PC-3 (cell line): ENCODE measurements at regions not wholly inside any gene's neighbourhood (a gene's known extent, or its start where the extent isn't known, plus 50 kb on each side); places are given as distances from the start of the nearest gene placed in this dataset.
A peak's percentile ranks its signal among the peaks of the same experiment; 100 is the strongest.

Source experiments
- ATAC-seq: fragments of 200-7000 bp; cut with Tn5 transposase; 2 replicates; pipeline ENCODE4 v1.9.1; 2020; ENCODE audit warnings: mild to moderate bottlenecking, moderate library complexity
- BruUV-seq: library from RNA; stranded (reverse); fragments of 400-500 nt; replicated peaks from 2 replicates; lab custom pipeline; 2021; lab: Mats Ljungman, UMichigan
- CTCF ChIA-PET: fragments of 300-600 bp; sonication (Branson Sonifier 250); formaldehyde crosslinking; loops from one replicate; lab custom pipeline; 2022; ENCODE audit warnings: antibody characterized with exemption; lab: Charles Lee
- POLR2A ChIA-PET: fragments of 300-600 bp; sonication (Branson Sonifier 250); formaldehyde crosslinking; loops from one replicate; lab custom pipeline; 2022; ENCODE audit warnings: antibody characterized with exemption; ENCODE audit not compliant: unreplicated experiment; lab: Charles Lee
- DNase-seq: peaks from one replicate; pipeline ENCODE4 v3.0.0-alpha.2; 2015
- H2AFZ ChIP-seq: fragments of 300-600 bp; sonication (generic); 2 replicates; pipeline ENCODE4 v1.6.0; 2016; ENCODE audit warnings: antibody characterized with exemption, low read length
- H3F3A ChIP-seq: fragments of 300-600 bp; sonication (generic); one replicate; pipeline ENCODE4 v1.6.0; 2017; ENCODE audit warnings: antibody characterized with exemption, low read length, control low read depth, mild to moderate bottlenecking; ENCODE audit not compliant: unreplicated experiment
- H3K27ac ChIP-seq: fragments of 300-600 bp; sonication (generic); 2 replicates; pipeline ENCODE4 v1.5.1; 2016; ENCODE audit warnings: mild to moderate bottlenecking, low read length
- H3K27me3 ChIP-seq: fragments of 300-600 bp; sonication (generic); 2 replicates; pipeline ENCODE4 v1.6.1; 2016; ENCODE audit warnings: low read length, mixed read lengths
- H3K36me3 ChIP-seq: fragments of 300-600 bp; sonication (generic); 2 replicates; pipeline ENCODE4 v1.6.1; 2016; ENCODE audit warnings: low read depth, mixed run types, low read length, mixed read lengths
- H3K4me1 ChIP-seq: fragments of 300-600 bp; sonication (generic); 2 replicates; pipeline ENCODE4 v1.5.1; 2016; ENCODE audit warnings: low read length; ENCODE audit not compliant: insufficient read depth
- H3K4me2 ChIP-seq: fragments of 300-600 bp; sonication (generic); 2 replicates; pipeline ENCODE4 v1.6.0; 2016; ENCODE audit warnings: low read length
- H3K4me3 ChIP-seq: fragments of 300-600 bp; sonication (generic); 2 replicates; pipeline ENCODE4 v1.5.1; 2016; ENCODE audit warnings: mild to moderate bottlenecking, low read length, mixed read lengths
- H3K79me2 ChIP-seq: fragments of 300-600 bp; sonication (generic); 2 replicates; pipeline ENCODE4 v1.6.1; 2017; ENCODE audit warnings: low read length, mixed read lengths
- H3K9ac ChIP-seq: fragments of 300-600 bp; sonication (generic); 2 replicates; pipeline ENCODE4 v1.6.0; 2016; ENCODE audit warnings: mild to moderate bottlenecking, low read length
- H3K9me2 ChIP-seq: fragments of 300-600 bp; sonication (generic); replicated peaks from 2 replicates; pipeline ENCODE4 v1.6.1; 2016; ENCODE audit warnings: mixed run types, low read length, mixed read lengths
- H3K9me3 ChIP-seq: fragments of 300-600 bp; sonication (generic); 2 replicates; pipeline ENCODE4 v1.6.1; 2016; ENCODE audit warnings: low read length, mixed read lengths
- H4K20me1 ChIP-seq: fragments of 300-600 bp; sonication (generic); 2 replicates; pipeline ENCODE4 v1.6.1; 2016; ENCODE audit warnings: low read length, mixed read lengths
- EZH2 ChIP-seq: fragments of 300-600 bp; sonication (generic); IDR thresholded peaks from one replicate; pipeline ENCODE4 v1.6.1; 2017; ENCODE audit warnings: antibody characterized with exemption, mild to moderate bottlenecking, low read length; ENCODE audit not compliant: unreplicated experiment
- EZH2phosphoT487 ChIP-seq: fragments of 300-600 bp; sonication (generic); IDR thresholded peaks from 2 replicates; pipeline ENCODE4 v1.6.1; 2018; ENCODE audit warnings: mild to moderate bottlenecking, antibody characterized with exemption, low read length, borderline replicate concordance
- intact Hi-C: fragments of 100-400 bp; cut with micrococcal nuclease; formaldehyde crosslinking; loops from 2 replicates; pipeline ENCODE4 v1.9.0; 2023
- TF ChIP-seq, protein P1 (sequence below): fragments of 300-600 bp; sonication (generic); conservative IDR thresholded peaks from 2 replicates; pipeline ENCODE4 v1.5.1; 2017; ENCODE audit warnings: antibody characterized with exemption, low read depth, mild to moderate bottlenecking, low read length

DNA sequence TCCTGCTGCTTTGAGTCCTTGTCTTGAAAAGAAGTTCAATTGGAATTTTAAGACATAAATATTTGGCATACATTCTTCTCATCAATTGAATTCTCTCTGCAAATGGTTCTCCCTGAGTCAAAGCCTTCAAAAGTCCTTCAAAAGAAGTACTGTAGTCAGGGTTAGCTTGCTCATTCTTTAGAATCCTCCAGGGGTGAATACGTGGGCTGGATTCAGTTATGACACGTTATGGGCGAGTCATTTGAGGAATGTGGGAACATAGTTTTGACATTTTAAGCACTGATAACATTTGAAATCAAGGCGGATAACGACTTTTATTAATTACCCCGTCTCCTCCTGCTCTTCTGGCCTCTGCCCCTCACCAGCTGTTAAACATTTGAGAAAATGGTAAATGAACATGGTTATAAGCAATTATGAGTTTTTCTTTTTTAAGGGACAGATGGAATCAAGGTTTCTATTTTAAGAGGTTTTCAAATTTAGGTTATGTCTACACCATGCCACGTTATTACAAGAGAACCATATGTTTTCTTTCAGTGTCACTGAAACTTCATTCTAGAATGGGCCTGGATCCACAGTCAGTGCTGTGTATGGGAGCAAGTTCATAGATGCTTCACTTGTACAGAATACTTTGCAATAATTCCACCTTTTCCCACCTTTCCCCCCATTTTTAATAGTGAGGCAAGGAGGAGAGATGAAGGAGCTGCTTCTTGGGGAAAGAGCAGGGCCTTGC lies 273.1 kb downstream of the TSN start:
- H3K9ac ChIP-seq = no peak overlapping the region
- no peak overlapping the region for H3K4me3 ChIP-seq
- H3K4me1 ChIP-seq = no peaks in the 10 kb centered on the region
- no peaks in the 10 kb centered on the region for H3K79me2 ChIP-seq
- no peaks in the 10 kb centered on the region for H3K9me2 ChIP-seq
- H3F3A ChIP-seq = no peaks in the 10 kb centered on the region
- H3K27me3 ChIP-seq = peaks cover 71% of the 10 kb centered on the region
- H3K4me2 ChIP-seq = no peak overlapping the region
- H4K20me1 ChIP-seq = no peaks in the 10 kb centered on the region
- no peak overlapping the region for H3K27ac ChIP-seq
- no TSS peak for BruUV-seq
- H3K36me3 ChIP-seq = no peaks in the 10 kb centered on the region
- ATAC-seq = no peak
- ChIA-PET POLR2A (no interaction called here), CTCF (no interaction called here)
- H3K9me3 ChIP-seq = no peaks in the 10 kb centered on the region
- intact Hi-C loops = no loop called here
- TF ChIP-seq EZH2phosphoT487 (no peak), EZH2 (no peak)
- TF ChIP-seq, protein P1, sequence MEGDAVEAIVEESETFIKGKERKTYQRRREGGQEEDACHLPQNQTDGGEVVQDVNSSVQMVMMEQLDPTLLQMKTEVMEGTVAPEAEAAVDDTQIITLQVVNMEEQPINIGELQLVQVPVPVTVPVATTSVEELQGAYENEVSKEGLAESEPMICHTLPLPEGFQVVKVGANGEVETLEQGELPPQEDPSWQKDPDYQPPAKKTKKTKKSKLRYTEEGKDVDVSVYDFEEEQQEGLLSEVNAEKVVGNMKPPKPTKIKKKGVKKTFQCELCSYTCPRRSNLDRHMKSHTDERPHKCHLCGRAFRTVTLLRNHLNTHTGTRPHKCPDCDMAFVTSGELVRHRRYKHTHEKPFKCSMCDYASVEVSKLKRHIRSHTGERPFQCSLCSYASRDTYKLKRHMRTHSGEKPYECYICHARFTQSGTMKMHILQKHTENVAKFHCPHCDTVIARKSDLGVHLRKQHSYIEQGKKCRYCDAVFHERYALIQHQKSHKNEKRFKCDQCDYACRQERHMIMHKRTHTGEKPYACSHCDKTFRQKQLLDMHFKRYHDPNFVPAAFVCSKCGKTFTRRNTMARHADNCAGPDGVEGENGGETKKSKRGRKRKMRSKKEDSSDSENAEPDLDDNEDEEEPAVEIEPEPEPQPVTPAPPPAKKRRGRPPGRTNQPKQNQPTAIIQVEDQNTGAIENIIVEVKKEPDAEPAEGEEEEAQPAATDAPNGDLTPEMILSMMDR = no peak
- H2AFZ ChIP-seq = no peak overlapping the region
- DNase-seq = peak; percentile 33

DNA sequence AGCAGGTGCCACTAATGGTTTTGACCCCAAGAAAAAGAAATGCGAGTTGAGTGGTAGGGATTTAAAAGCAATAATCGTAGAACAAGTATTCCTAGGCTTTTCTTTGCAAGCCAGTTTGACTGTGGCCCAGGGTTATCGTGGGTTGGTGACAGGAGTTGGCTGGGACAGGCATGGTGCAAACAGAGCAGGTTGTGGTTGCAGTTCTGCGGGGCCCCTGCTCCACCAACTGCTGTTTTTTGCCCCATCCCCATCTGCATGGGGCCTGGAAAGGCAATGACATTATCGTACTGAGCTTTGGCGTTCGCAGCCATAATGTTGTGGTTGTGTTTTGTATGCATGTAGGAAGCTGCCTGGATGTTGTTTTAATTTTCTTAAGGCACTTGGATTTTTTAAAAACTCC lies 274.0 kb downstream of the TSN start:
- DNase-seq (no peak), ATAC-seq (no peak)
- no TSS peak for BruUV-seq
- Histone ChIP-seq H2AFZ (no peak overlapping the region), H3K9me2 (no peaks in the 10 kb centered on the region), H3K9me3 (no peaks in the 10 kb centered on the region), H3K9ac (no peak overlapping the region), H3K27ac (no peak overlapping the region), H3K36me3 (no peaks in the 10 kb centered on the region), H3F3A (no peaks in the 10 kb centered on the region), H3K27me3 (peaks cover 75% of the 10 kb centered on the region), H3K4me3 (no peak overlapping the region), H4K20me1 (no peaks in the 10 kb centered on the region), H3K4me2 (no peak overlapping the region), H3K4me1 (no peaks in the 10 kb centered on the region), H3K79me2 (no peaks in the 10 kb centered on the region)
- TF ChIP-seq, protein P1 = no peak
- TF ChIP-seq EZH2 (no peak), EZH2phosphoT487 (no peak)
- ChIA-PET POLR2A (no interaction called here), CTCF (no interaction called here)
- intact Hi-C loops = no loop called here

DNA sequence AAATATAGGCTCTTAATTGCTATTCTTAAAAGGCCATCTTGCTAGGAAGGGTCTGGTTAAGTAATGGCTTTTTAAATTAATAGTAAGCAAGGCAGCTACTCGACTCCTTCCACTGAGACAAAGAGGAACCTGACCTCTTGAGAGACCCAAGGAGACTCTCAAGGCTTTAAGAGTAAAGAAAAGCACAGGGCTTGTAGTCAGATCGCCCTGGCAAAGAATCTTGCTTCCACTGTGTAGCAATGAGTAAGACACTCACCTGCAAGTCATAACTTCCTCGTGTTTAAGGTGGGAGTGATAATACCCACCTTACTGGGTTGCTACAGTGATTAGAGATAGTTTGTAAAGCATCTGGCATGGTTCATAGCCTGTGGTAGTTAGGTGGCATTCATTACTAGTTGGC lies 274.5 kb downstream of the TSN start:
- H4K20me1 ChIP-seq = no peaks in the 10 kb centered on the region
- H3F3A ChIP-seq = no peaks in the 10 kb centered on the region
- CTCF ChIA-PET = no interaction called here
- H3K79me2 ChIP-seq = no peaks in the 10 kb centered on the region
- no peak overlapping the region for H2AFZ ChIP-seq
- BruUV-seq = no TSS peak
- intact Hi-C loops = no loop called here
- H3K9ac ChIP-seq = no peak overlapping the region
- H3K4me1 ChIP-seq = no peaks in the 10 kb centered on the region
- no peak overlapping the region for H3K27ac ChIP-seq
- H3K9me2 ChIP-seq = no peaks in the 10 kb centered on the region
- no peaks in the 10 kb centered on the region for H3K9me3 ChIP-seq
- TF ChIP-seq, protein P1 = no peak
- TF ChIP-seq EZH2 (no peak), EZH2phosphoT487 (no peak)
- H3K27me3 ChIP-seq = peaks cover 79% of the 10 kb centered on the region
- ATAC-seq (no peak), DNase-seq (no peak)
- H3K36me3 ChIP-seq = no peaks in the 10 kb centered on the region
- H3K4me2 ChIP-seq = no peak overlapping the region
- no peak overlapping the region for H3K4me3 ChIP-seq
- POLR2A ChIA-PET = no interaction called here
